RWPE2 (cell line): ENCODE measurements at regions not wholly inside any gene's neighbourhood (a gene's known extent, or its start where the extent isn't known, plus 50 kb on each side); places are given as distances from the start of the nearest gene placed in this dataset.

Experiments
- ATAC-seq: fragments of 200-7000 bp; cut with Tn5 transposase; 3 replicates; pipeline ENCODE4 v1.9.1; 2021; ENCODE audit warnings: low read depth
- DNase-seq: peaks from one replicate; pipeline ENCODE4 v3.0.0-alpha.2; 2020; ENCODE audit warnings: low spot score
- H3K27ac ChIP-seq: fragments of 450-650 bp; 2 replicates; pipeline ENCODE4 v1.5.1; 2017; ENCODE audit warnings: mild to moderate bottlenecking; ENCODE audit not compliant: poor library complexity, severe bottlenecking
- H3K27me3 ChIP-seq: fragments of 250-450 bp; sonication (Bioruptor Pico); 2 replicates; pipeline ENCODE4 v1.5.1; 2021; ENCODE audit warnings: mild to moderate bottlenecking, moderate library complexity; ENCODE audit not compliant: insufficient read depth, poor library complexity, severe bottlenecking
- H3K36me3 ChIP-seq: fragments of 250-450 bp; sonication (Bioruptor Pico); 2 replicates; pipeline ENCODE4 v1.5.1; 2020; ENCODE audit warnings: low read depth, mild to moderate bottlenecking, moderate library complexity
- H3K4me1 ChIP-seq: fragments of 250-450 bp; sonication (Bioruptor Pico); 2 replicates; pipeline ENCODE4 v1.5.1; 2021; ENCODE audit warnings: mild to moderate bottlenecking, moderate library complexity; ENCODE audit not compliant: insufficient read depth, poor library complexity, severe bottlenecking
- H3K4me3 ChIP-seq: fragments of 250-450 bp; sonication (Bioruptor Pico); 2 replicates; pipeline ENCODE4 v1.5.1; 2021; ENCODE audit warnings: mild to moderate bottlenecking, moderate library complexity; ENCODE audit not compliant: severe bottlenecking
- H3K9me3 ChIP-seq: fragments of 250-450 bp; sonication (Bioruptor Pico); 2 replicates; pipeline ENCODE4 v1.5.1; 2021; ENCODE audit warnings: mild to moderate bottlenecking, moderate library complexity; ENCODE audit not compliant: severe bottlenecking
- TF ChIP-seq, protein P1 (sequence below): fragments of 450-650 bp; IDR thresholded peaks from one replicate; pipeline ENCODE4 v1.5.1; 2017; ENCODE audit warnings: mild to moderate bottlenecking, moderate library complexity; ENCODE audit not compliant: poor library complexity, severe bottlenecking

DNA sequence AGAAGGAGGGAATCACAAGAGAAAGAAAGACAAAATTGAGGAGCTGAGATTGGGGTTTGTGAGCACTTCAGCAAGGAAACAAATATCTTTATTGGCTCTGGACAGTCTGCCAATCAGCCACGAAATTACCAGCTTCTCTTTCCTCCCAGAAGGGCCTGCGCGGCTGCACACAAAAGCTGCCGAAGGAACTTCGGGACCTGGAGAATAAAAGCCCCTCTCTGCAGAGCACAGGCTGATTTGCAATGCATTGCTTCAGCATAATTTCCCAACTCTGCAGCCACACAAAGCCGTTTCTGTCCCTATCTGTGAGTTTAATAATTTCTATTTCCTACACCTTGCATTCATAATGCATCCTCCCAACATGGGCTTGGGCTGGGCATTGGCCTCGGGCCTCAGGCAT, 522.6 kb downstream of the BUD13 start:
- H3K4me3 ChIP-seq, result no peak overlapping the region
- no peaks in the 10 kb centered on the region for H3K36me3 ChIP-seq
- no peaks in the 10 kb centered on the region for H3K4me1 ChIP-seq
- TF ChIP-seq, protein P1, sequence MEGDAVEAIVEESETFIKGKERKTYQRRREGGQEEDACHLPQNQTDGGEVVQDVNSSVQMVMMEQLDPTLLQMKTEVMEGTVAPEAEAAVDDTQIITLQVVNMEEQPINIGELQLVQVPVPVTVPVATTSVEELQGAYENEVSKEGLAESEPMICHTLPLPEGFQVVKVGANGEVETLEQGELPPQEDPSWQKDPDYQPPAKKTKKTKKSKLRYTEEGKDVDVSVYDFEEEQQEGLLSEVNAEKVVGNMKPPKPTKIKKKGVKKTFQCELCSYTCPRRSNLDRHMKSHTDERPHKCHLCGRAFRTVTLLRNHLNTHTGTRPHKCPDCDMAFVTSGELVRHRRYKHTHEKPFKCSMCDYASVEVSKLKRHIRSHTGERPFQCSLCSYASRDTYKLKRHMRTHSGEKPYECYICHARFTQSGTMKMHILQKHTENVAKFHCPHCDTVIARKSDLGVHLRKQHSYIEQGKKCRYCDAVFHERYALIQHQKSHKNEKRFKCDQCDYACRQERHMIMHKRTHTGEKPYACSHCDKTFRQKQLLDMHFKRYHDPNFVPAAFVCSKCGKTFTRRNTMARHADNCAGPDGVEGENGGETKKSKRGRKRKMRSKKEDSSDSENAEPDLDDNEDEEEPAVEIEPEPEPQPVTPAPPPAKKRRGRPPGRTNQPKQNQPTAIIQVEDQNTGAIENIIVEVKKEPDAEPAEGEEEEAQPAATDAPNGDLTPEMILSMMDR, result no peak
- H3K27me3 ChIP-seq, result no peaks in the 10 kb centered on the region
- no peak overlapping the region for H3K27ac ChIP-seq
- no peak for DNase-seq
- no peak for ATAC-seq
- no peaks in the 10 kb centered on the region for H3K9me3 ChIP-seq

- no peaks in the 10 kb centered on the region for H3K9me3 ChIP-seq
- no peaks in the 10 kb centered on the region for H3K4me1 ChIP-seq
- no peaks in the 10 kb centered on the region for H3K36me3 ChIP-seq
- H3K4me3 ChIP-seq, result no peak overlapping the region
- TF ChIP-seq, protein P1, result no peak
- H3K27ac ChIP-seq, result no peak overlapping the region
- H3K27me3 ChIP-seq, result no peaks in the 10 kb centered on the region
- DNase-seq, result no peak
- ATAC-seq, result no peak
Observed at GRCh38 chr11:116249561-116249960, 523.2 kb downstream of the BUD13 start.

DNA sequence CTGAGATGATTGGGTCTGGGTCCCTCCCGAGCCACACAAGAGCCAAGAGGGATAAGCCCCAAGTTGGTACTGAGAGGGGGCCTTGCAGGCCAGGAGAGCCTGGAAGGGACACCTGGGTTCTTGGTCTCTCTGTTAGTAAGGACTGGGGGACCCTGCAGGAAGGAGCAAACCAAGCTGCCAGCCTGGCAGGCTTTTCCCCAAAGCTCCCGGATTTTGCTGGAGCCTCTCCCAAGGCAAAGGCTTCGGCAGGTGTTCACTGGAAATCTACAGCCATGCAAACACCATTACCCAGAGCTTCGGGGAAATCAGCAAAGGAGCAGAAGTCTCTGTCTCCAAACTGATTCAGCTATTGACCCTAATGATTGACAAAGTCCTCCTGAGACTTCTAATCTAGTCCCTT, 527.9 kb downstream of the BUD13 start:
- Histone ChIP-seq H3K9me3 (no peaks in the 10 kb centered on the region), H3K36me3 (no peaks in the 10 kb centered on the region), H3K27ac (no peak overlapping the region), H3K27me3 (no peaks in the 10 kb centered on the region), H3K4me1 (no peaks in the 10 kb centered on the region), H3K4me3 (no peak overlapping the region)
- no peak for DNase-seq
- ATAC-seq, result no peak
- TF ChIP-seq, protein P1, result no peak

GRCh38 chr11:116244439-116244838, 528.3 kb downstream of the BUD13 start:
- Histone ChIP-seq H3K4me3 (no peak overlapping the region), H3K4me1 (no peaks in the 10 kb centered on the region), H3K9me3 (no peaks in the 10 kb centered on the region), H3K27me3 (no peaks in the 10 kb centered on the region), H3K27ac (no peak overlapping the region), H3K36me3 (no peaks in the 10 kb centered on the region)
- no peak for DNase-seq
- TF ChIP-seq, protein P1, result no peak
- no peak for ATAC-seq

GRCh38 chr11:116243991-116244390, 528.8 kb downstream of the BUD13 start:
- ATAC-seq (no peak), DNase-seq (no peak)
- Histone ChIP-seq H3K27ac (no peak overlapping the region), H3K4me1 (no peaks in the 10 kb centered on the region), H3K4me3 (no peak overlapping the region), H3K9me3 (no peaks in the 10 kb centered on the region), H3K36me3 (no peaks in the 10 kb centered on the region), H3K27me3 (no peaks in the 10 kb centered on the region)
- TF ChIP-seq, protein P1, result no peak
